ENCODE measurements at regions not wholly inside any gene's neighbourhood (a gene's known extent, or its start where the extent isn't known, plus 50 kb on each side); places are given as distances from the start of the nearest gene placed in this dataset.
"Not testable (repeated sequence)": the region's sequence is repeated elsewhere in the genome, so short reads cannot be mapped to it uniquely, and the experiment has no call there.

GRCh38 chr5:68114378-68115040 lies 101.0 kb upstream of the PIK3R1 start:
- DNase-seq, result peak; percentile 9

GRCh38 chr5:68112658-68113057 lies 102.9 kb upstream of the PIK3R1 start:
- no peak for DNase-seq

GRCh38 chr5:68110894-68111293 lies 104.7 kb upstream of the PIK3R1 start:
- no peak for DNase-seq

GRCh38 chr5:68110264-68110663 lies 105.3 kb upstream of the PIK3R1 start:
- no peak for DNase-seq

- not testable (repeated sequence) for DNase-seq
Observed at GRCh38 chr5:68104217-68104616, 111.3 kb upstream of the PIK3R1 start.

GRCh38 chr5:68103297-68103696 lies 112.3 kb upstream of the PIK3R1 start:
- not testable (repeated sequence) for DNase-seq

GRCh38 chr5:68099327-68099726 lies 116.2 kb upstream of the PIK3R1 start:
- DNase-seq, result no peak

- no peak for DNase-seq
Observed at GRCh38 chr5:68093455-68094159, 121.9 kb upstream of the PIK3R1 start.

GRCh38 chr5:68088302-68088701 lies 127.3 kb upstream of the PIK3R1 start:
- peak; percentile 22 for DNase-seq

- no peak for DNase-seq
Observed at GRCh38 chr5:68087866-68088265, 127.7 kb upstream of the PIK3R1 start.

GRCh38 chr5:68086857-68087256 lies 128.7 kb upstream of the PIK3R1 start:
- DNase-seq, result peak; percentile 50

GRCh38 chr5:68086439-68086838 lies 129.1 kb upstream of the PIK3R1 start:
- peak; percentile 15 for DNase-seq

- no peak for DNase-seq
Observed at GRCh38 chr5:68084396-68084795, 131.2 kb upstream of the PIK3R1 start.

- no peak for DNase-seq
Observed at GRCh38 chr5:68080282-68081050, 135.1 kb upstream of the PIK3R1 start.

- DNase-seq, result no peak
Observed at GRCh38 chr5:68077349-68077894, 138.1 kb upstream of the PIK3R1 start.

GRCh38 chr5:68074633-68075032 lies 140.9 kb upstream of the PIK3R1 start:
- no peak for DNase-seq

- no peak for DNase-seq
Observed at GRCh38 chr5:68074048-68074632, 141.4 kb upstream of the PIK3R1 start.

GRCh38 chr5:68071736-68072135 lies 143.8 kb upstream of the PIK3R1 start:
- no peak for DNase-seq

- DNase-seq, result no peak
Observed at GRCh38 chr5:68071282-68071632, 144.3 kb upstream of the PIK3R1 start.

- no peak for DNase-seq
Observed at GRCh38 chr5:68070591-68071281, 144.8 kb upstream of the PIK3R1 start.

- peak; percentile 44 for DNase-seq
Observed at GRCh38 chr5:68067976-68068603, 147.5 kb upstream of the PIK3R1 start.

- DNase-seq, result no peak
Observed at GRCh38 chr5:68067291-68067690, 148.3 kb upstream of the PIK3R1 start.
